ENCODE measurements at regions not wholly inside any gene's neighbourhood (a gene's known extent, or its start where the extent isn't known, plus 50 kb on each side); places are given as distances from the start of the nearest gene placed in this dataset.

DNA sequence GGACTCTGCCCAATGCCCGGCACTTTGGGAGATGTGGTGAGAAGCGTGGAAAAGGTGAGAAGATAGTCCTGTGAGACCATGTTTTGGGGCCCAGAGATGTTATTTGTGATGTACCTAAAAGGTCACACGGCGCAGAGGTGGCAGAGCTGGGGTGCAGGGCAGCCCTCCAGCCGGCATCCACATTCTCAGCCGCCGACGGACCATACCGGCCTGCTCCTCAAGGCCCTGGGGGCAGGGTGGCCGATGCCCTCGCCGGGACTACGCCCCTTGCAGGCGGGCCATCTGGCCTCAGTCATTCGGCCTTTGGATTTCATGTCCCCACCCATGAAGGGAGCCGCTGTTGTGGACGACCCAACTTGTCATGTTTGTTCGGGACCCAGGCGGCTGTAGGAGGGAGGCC, 131.4 kb upstream of the GSE1 start:
- no peak for DNase-seq (ENCODE audit: low read depth in 2 of 2, low spot score in 1 of 2)

DNA sequence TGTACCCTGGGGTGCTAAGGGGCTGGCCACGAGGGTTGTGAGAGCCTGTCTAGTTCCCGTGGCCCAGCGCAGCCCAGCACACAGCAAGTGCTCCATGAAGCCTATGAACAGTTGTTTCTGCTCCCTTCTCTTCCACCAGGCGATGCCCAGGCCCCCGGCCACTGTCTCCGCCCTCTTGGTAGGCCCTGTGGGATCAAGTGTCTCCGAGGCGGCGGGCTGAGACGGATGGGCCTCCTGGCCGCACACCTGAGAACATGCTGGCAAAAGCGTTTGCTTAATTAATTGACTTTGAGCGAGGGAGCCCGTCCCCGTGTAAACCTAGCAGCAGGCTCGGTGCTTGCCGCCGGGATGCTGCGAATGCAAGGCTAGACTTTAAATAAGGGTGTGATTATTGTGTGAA, 129.7 kb upstream of the GSE1 start:
- no peak for DNase-seq (ENCODE audit: low read depth in 2 of 2, low spot score in 1 of 2)

DNA sequence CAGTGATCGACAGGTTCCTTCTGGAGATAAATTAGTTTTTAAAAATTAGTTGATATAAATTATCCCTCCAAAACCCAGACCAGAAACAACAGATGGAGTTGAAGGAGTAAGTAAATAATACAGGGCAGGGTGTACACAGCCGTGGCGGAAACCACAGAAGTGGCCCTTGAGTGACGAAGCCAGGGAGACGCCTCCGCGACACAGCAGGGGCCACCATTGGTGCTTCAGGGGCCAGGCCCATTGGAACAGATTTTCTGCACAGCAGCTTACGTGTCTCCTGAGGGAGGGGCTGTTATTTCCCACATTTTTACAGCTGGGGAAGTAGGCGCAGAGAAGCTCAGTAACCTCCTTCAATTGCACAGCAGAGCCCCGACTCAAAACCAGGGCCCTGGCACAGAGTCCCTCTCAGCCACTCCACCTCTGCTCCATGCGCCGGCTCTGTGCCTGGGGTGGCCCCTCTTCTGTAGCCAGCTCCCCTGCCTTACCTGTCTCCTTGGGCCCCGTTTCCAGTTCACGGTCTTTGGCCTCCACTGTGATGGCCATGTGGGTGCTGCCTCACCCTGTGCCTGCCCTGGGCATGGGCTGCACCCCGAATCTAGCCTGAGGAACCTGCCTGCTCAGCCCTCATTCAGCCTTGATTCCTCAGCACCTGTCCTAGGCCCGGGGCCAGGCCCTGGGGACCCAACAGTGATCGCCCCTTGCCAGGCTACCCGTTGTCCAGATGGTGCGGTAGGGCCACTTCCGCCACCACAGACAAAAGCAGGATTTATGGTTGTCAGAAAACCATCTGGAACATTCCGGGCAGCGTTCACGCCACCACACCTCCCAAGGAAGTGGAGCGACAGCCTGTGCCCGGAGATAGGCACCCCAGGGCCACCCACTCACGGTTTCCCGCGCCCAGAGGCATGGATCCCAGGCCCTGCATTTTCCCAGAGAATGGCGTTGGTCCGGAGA, 128.5 kb upstream of the GSE1 start:
- no peak for DNase-seq (ENCODE audit: low read depth in 2 of 2, low spot score in 1 of 2)

DNA sequence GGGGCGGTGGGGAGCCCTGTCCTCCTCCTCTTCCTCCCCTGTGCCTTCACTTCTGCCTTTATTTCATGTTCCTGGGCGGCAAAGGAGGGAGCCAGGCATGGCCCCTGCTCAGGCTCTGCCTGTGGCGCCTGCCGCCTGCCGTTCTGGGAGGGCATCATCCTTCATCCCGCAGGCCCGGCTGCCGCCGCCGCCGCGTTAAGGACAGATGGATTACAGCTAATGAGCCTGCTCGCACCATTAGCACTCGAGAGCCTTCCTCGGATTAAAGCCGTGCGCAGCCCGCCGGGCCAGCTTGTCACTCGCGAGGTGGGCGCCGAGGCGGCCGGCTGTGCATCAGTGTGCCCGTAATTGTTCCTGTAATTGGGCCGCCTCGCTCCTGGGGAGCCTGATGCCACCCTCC, 127.7 kb upstream of the GSE1 start:
- DNase-seq (ENCODE audit: low read depth in 2 of 2, low spot score in 1 of 2) = no peak

DNA sequence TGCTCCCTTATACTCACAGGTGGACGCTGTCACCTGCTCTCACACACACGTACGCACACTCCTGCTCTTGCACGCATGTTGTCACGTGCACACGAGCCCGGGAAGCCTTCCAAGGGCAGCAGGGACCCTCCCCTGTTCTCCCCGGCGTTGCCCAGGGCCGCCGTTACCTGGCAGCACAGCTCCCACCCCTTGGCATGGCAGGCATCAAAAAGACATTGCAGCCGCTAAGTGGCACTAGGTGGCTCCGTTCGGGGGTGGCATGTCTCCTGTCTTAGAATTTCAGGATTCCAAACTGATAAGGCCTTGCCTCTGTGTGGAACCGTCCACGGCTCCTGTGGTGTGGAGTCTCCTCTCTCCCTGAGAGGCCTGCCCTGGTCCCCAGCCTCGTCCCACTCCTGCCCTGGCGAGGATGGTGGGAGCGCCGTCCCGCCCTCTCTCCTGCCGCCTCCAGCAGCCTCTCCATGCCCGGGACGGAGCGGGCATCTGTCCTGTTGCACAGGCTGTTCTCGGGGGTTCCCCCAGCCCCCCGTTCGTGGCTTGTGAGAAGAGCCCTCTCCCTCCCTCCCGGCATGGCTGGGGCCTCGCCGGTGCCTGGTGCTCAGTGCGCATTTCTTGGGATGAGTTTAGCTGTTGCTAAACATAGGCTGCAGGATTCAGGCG, 126.7 kb upstream of the GSE1 start:
- DNase-seq (ENCODE audit: low read depth in 2 of 2, low spot score in 1 of 2) = no peak

DNA sequence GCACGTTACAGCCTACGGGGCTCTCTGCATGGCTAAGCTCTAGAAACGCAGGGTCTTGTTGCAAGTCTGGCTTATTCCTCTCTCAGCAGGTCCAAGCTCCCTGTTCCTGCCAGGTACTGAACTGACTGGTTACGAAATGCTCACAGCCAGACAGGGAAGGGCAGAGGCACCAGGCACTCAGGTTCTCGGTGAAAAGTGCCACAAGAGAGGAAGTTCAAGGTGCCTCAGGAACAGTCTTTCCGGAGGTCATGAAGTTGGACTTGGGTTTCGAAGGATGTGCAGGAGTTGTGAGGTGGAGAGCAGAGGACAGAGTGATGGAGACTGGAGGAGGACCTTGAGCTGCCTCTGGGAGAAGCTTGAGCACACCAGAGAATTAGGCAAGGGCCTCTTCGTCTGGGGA, 124.7 kb upstream of the GSE1 start:
- no peak for DNase-seq (ENCODE audit: low read depth in 2 of 2, low spot score in 1 of 2)

DNA sequence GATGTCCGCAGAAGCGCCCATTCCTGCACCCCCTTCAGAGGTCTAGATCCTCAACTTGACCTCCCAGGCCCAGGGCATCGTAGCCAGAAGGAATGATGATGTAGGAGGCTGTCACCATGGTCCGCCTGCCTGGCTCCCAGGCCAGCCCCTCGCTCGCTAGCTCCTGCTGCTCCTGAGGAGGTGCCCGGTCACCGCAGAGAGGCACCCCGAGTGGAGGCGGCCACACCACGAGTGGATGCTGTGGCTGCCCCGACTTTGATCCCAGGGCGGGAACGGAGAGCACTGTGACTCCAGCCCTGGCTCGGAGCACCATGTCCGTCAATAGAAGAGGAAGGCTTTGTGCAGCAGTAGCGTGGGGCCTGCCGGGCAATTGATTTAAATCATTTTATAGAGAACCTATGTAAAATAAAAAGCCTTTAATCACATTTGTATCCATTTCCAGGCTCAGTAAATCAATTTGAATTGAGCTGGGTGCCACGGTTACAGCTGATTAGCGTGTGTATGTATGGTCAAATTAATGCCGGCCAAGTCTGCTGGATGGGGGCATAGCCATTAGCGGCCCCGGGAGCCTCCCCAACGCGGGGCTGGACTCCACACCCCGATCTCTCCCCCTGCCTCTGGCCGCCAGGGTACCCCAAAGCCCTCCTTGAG, 122.6 kb upstream of the GSE1 start:
- DNase-seq (ENCODE audit: low read depth in 2 of 2, low spot score in 1 of 2) = no peak

DNA sequence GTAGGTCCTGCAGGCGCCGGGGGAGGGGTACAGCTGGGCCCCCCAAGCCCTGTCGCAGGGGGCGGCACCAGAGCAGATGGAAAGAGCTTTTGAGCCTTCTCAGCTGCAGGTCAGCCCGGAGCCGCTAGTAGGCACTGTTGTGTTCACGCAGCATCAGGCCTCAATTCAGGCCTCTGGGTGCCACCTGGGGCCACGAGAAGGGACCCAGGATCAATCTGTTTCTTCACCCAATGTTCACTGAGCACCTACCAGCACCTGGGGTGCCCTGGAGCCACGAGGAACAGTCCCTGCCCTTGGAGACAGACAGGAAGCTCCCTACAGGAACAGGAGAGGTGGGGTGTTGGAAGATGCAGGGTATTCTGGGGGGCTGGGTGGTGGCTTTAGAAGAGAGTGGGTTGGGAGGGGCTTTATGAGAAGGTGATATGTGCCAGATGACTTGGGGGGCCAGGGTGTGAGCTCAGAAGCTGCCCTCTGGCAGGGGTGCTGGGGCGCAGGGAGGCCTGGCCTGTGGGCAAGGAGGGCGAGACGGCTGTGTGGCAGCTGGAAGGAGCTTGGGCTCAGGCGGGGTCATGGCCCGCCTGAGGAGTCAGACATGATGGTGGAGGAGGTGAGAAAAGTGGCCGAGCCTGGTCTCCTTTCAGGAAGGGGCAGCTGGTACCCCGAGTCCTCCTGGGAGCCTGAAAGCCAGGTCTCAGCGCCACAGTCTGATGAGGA, 121.9 kb upstream of the GSE1 start:
- DNase-seq (ENCODE audit: low read depth in 2 of 2, low spot score in 1 of 2) = peak in 1 of 2 donors; percentile 4

DNA sequence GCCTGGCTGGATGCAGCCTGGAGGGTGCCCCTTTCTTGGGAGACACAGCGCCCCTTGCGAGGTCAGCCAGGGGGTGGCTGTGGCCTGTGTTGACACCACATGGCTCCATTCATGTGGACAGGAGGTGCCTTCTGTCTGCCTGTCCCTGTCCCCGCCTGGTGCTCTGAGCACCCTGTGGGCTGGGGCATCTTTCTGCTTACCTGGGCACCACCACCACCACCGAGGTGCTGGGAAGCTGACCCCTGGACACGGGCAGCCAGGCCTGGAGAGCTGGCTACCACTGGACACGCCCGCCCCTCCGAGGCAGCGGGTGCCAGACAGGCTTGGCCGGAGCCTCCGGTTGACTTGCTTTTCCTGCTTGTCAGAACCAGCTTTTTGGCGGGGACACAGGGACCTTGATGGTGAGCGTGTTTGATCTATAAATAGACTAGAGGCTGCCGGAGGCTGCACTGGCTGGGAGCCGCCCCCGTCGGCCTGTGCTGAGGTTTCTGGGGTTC, 121.3 kb upstream of the GSE1 start:
- DNase-seq (ENCODE audit: low read depth in 2 of 2, low spot score in 1 of 2) = no peak

DNA sequence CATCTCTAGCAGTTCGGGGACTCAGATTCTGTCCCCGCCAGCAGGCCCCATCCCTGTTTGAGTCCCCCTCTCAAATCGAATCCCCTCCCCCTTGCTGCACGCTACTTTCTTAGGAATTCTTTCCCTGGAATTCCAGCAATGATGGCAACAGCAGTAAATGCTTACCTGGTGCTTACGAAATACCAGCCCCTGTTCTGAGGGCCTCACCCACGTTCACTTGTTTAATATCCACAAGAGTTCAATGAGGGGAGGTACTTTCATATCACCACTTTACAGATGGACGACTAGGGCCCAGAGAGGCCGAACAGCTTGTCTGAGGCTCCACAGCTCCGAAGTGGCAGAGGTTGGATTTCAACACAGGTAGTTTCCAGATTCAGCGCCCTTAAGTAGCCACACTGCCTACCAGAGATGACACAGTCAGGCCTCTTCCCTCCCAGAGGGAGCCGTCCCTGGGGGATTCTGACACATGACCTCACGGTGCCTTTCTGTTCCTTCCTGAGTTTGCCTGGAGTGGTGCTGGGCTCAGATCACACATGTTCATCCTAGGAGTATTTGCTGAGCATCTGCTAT, 120.7 kb upstream of the GSE1 start:
- DNase-seq (ENCODE audit: low read depth in 2 of 2, low spot score in 1 of 2) = no peak

DNA sequence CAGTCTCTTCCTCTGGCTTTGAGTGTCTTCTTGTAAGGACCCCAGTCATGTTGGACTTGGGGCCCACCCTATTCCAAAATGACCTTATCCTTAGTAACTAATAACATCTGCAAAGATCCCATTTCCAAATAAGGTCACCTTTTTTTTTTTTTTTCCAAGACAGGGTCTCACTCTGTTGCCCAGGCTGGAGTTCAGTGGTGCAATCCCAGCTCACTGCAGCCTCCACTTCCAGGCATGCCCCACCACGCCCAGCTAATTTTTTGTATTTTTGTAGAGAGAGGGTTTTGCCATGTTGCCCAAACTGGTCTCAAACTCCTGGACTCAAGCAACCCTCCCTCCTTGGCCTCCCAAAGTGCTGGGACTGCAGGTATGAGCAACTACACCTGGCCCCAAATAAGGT, 118.8 kb upstream of the GSE1 start:
- no peak for DNase-seq (ENCODE audit: low read depth in 2 of 2, low spot score in 1 of 2)

DNA sequence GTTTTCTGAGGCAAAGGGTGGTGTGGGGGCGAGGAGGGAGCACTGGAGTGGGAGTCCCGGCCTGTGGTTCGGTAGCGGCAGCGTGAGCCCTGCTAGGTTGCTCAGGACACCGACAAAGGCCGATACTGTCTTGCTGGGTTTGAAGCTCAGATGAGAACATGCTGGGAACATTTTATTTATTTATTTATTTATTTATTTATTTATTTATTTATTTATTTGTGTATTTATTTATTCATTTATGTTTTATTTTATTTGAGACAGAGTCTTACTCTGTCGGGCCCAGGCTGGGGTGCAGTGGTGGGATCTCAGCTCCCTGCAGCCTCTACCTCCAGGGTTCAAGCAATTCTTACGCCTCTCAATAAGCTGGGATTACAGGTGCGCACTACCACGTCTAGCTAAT, 117.9 kb upstream of the GSE1 start:
- no peak for DNase-seq (ENCODE audit: low read depth in 2 of 2, low spot score in 1 of 2)

DNA sequence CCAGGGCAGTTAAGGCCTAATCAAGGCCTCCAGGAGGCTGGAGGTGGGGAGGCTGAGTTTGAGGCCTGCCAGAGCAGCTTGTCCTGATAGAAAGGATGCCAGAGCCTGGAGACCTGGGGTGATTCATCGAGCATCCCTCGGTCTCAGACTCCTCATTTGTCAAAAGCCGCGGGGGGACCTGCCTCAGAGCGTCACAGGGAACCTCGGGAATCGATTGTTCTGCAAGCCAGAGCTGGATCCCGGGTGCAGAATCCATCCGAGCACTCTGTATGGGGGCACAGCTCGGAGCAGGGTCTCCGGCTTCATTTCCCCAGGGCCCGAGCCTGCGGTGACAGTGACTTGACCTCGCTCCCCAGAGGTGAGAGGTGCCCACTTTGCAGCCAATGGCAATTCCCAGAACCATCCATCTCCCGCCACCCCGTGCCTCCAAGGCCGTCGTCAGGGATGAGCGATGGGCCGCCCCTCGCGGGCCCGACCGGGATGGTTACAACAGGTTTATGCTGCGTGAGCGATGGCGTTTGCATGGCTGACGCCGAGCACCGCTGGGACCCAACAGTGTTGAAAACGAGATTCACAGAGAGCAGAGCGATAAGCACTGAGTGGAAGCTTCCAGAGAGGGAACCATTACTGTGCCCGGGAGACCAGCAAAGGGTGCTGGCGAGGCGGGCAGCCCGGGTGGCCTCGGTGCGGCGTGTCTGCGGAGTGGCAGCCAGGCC, 117.1 kb upstream of the GSE1 start:
- no peak for DNase-seq (ENCODE audit: low read depth in 2 of 2, low spot score in 1 of 2)

DNA sequence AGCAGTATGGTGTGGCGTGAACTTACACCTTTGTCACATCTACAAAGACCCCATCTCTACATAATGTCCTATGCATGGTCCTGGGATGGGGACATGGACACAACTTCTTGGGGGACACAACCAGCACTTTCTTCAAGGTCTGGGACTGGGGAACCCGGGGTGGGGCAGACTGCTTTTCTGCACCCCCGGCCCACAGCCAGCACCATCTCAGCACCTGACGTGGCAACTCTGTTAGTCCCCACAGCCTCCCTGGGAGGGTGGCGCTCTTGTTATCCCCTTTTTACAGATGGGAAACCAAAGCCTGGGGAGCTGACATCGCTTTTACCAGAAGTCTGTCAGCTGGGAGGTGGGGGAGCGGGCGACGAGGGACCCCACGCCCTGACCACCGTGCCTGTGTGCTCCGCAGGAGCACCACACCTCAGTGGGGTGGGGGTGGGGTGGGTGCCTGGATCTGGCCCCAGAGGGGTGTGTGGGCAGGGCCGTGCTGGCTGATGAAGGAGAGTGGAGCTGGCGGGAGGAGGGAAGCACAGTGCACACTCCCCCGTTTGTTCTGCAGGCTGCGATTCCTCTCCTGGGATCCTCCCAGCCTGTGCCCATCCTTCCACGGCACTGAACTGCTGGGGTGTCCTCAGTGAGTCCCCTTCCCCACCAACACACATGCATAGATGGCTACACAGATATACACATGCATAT, 115.4 kb upstream of the GSE1 start:
- no peak for DNase-seq (ENCODE audit: low read depth in 2 of 2, low spot score in 1 of 2)

DNA sequence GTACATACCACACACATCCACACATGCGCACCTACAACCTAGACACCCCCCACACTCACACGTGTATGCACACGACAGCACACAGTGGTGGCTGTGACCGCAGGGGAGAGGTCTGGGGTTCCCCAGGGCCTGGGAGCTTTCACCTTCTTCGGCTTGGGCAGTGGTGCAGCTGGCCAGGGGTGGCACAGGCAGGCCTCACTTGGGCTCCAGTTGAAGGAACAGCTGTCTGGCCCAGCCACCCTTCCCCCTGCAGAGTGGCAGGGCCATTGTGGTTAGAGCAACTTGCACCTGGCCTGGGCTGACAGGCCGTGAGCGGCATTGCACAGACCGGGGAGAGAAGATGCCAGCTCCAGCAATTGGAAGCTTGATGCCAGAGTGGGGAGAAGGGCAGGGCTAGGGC, 114.5 kb upstream of the GSE1 start:
- no peak for DNase-seq (ENCODE audit: low read depth in 2 of 2, low spot score in 1 of 2)

DNA sequence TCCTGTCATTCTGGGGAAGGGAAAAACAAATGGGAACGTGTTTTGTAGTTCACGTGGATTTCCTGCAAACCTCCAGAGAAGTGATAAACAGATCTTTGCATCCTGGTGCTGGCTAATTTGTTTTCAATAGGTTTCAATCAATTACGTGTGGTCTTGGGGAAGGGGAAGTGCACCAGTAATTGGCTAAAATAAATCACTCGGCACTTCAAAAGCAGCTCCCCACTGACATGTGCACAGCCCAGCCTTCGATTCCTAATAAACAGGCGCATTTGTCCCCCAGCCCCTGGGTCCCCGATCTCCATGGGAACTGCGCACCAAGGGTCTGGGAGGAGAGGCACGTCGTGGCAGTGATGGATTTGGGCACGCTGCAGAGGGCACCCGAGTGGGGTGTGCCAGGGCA, 112.9 kb upstream of the GSE1 start:
- no peak for DNase-seq (ENCODE audit: low read depth in 2 of 2, low spot score in 1 of 2)

DNA sequence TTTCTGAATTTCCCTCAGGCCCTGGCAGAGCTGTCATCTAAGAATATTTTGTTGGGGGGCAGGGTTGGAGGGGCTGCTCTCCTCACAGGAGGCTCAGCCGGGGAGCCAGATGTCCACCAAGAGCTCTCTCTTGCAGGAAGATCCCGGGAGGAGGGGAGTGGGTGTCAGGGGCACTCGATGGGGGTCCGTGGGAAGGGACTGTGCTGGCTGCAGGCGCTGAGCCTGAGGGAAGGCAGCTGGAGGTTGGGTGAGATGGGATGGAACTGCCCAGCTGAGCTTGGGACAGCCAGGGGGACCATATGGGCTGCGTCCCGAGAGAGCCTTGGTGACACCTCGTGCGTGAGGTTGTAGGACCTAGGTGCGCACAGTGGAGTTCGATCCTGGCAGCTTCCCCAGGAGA, 111.2 kb upstream of the GSE1 start:
- DNase-seq (ENCODE audit: low read depth in 2 of 2, low spot score in 1 of 2) = no peak

DNA sequence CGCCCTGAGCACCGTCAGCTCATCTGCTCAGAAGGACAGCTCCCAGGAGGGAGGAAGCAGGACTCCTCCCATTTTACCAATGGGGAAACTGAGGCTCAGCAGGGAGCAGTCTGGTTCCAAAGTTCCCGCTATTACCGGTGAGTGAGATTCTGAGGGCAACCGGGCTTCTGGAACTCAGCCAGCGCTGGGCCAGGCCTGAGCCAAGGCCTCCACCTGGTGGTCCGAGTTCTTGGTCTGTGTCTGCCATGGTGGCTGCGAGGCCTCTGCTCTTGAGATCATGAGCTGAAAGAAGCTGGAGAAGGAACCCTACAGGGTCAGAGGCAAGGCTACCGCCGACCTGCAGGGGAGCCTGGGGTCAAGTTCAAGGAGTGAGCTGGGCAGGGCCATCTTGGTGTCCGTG, 110.8 kb upstream of the GSE1 start:
- no peak for DNase-seq (ENCODE audit: low read depth in 2 of 2, low spot score in 1 of 2)

DNA sequence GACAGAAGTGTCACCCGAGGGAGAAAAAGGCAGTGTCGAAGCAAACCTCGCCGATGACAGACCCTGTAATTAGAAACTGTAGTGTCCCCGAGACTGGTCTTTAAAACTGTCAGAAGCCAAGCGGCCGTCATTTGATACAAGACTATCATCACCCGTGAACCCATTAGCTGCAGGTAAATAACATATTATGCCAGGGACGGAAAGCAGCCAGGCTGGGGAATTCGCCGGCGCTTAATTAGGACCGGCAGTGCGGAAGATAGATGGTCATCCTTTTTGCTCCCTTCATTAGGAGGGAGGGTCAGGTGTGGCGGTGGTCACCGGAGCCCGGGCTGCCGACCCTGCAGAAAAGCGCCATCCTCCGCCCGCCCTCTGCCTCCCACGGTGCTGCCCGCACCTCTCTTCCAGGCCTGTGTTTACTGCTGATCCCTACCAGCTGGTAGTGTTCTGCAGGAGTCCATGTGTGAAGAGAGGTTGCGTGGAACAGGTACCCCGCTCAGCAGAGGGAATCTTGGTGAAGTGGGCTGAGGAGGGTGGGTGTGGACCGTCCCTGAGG, 109.4 kb upstream of the GSE1 start:
- DNase-seq (ENCODE audit: low read depth in 2 of 2, low spot score in 1 of 2) = no peak
